Thoracic aorta (tissue), 2 donors: ENCODE measurements at regions not wholly inside any gene's neighbourhood (a gene's known extent, or its start where the extent isn't known, plus 50 kb on each side); places are given as distances from the start of the nearest gene placed in this dataset.

ENCODE experiments used
- ATAC-seq: fragments of 150-250 bp; one replicate; pipeline ENCODE4 v1.8.0; 2017; ENCODE audit warnings: low read depth; ENCODE audit not compliant: insufficient number of reproducible peaks, low FRiP score
- DNase-seq: peaks from one replicate; pipeline ENCODE4 v3.0.0-alpha.2; 2020; ENCODE audit warnings: low spot score
- H3K27ac ChIP-seq, 2 donors: fragments of 200-600 bp; sonication (generic); 1 replicate in 1 of 2; 2 replicates in 1 of 2; pipeline ENCODE4 v1.5.1; 2016; ENCODE audit warnings: mild to moderate bottlenecking in 2 of 2, moderate library complexity in 2 of 2
- H3K27me3 ChIP-seq: fragments of 200-600 bp; sonication (generic); replicated peaks from 2 replicates; pipeline ENCODE4 v1.6.0; 2016; ENCODE audit warnings: mild to moderate bottlenecking; ENCODE audit not compliant: insufficient read depth
- H3K36me3 ChIP-seq: fragments of 200-600 bp; sonication (generic); one replicate; pipeline ENCODE4 v1.5.1; 2016
- H3K4me1 ChIP-seq, 2 donors: fragments of 200-600 bp; sonication (generic); 1 replicate in 1 of 2; 2 replicates in 1 of 2; pipeline versions ENCODE4 v1.5.1 to v1.6.0; 2016; ENCODE audit warnings: low read depth in 2 of 2, mild to moderate bottlenecking in 1 of 2; ENCODE audit not compliant: control insufficient read depth in 1 of 2
- H3K4me3 ChIP-seq: fragments of 200-600 bp; sonication (generic); 2 replicates; pipeline ENCODE4 v1.5.1; 2016; ENCODE audit warnings: mild to moderate bottlenecking
- H3K9me3 ChIP-seq: fragments of 200-600 bp; sonication (generic); 2 replicates; pipeline ENCODE4 v1.5.1; 2016
- TF ChIP-seq, protein P1 (sequence below): fragments of 200-600 bp; sonication (generic); IDR thresholded peaks from one replicate; pipeline ENCODE4 v1.5.1; 2019; ENCODE audit warnings: antibody characterized with exemption

DNA sequence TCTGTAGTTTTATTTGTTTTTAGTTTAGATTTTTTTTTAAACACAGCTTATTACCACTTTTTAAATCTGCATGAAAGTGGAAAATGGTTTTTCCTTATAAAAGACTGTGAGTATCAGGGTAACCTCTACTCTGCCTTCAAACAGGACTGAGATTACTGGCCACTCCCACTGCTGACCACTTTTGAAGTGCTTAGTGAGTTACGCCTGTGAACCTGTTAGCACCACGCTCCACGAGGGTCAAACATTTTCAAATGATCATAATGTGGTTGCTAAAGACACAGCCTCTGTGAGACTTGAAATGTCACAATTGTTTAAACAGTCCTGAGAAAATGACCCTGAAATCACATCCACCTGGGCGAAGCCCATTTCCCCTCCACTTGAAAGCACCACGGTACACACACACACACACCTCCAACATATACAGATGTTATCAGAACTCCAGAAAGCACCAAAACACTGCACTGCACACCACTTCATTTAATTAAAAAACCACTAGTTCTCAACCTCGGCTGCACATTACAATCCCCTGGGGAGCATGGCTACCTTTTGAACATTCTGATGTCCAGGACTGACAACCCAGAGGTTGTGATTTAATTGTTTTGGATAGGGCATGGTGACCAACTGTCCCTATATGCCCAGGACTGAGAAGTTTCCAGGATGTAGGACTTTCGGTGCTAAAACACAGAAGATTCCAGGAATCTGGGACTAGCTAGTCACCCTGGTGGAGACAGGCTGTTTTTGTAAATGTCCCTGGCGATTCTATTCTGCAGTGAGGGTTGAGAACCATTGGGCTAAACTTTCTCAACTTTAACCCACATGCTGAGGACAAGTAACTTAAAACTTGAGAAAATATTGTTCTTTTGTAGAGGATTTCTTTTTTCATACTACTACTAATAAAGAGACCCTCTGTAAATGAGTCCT is 176.4 kb upstream of the MYLIP start:
- DNase-seq (no peak), ATAC-seq (no peak)
- Histone ChIP-seq H3K27ac (no peak overlapping the region), H3K4me1 (peaks cover 0 to 16% of the 10 kb centered on the region in 2 donors), H3K36me3 (no peaks in the 10 kb centered on the region), H3K4me3 (no peak overlapping the region), H3K9me3 (no peaks in the 10 kb centered on the region), H3K27me3 (no peaks in the 10 kb centered on the region)
- TF ChIP-seq, protein P1, sequence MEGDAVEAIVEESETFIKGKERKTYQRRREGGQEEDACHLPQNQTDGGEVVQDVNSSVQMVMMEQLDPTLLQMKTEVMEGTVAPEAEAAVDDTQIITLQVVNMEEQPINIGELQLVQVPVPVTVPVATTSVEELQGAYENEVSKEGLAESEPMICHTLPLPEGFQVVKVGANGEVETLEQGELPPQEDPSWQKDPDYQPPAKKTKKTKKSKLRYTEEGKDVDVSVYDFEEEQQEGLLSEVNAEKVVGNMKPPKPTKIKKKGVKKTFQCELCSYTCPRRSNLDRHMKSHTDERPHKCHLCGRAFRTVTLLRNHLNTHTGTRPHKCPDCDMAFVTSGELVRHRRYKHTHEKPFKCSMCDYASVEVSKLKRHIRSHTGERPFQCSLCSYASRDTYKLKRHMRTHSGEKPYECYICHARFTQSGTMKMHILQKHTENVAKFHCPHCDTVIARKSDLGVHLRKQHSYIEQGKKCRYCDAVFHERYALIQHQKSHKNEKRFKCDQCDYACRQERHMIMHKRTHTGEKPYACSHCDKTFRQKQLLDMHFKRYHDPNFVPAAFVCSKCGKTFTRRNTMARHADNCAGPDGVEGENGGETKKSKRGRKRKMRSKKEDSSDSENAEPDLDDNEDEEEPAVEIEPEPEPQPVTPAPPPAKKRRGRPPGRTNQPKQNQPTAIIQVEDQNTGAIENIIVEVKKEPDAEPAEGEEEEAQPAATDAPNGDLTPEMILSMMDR, result no peak

DNA sequence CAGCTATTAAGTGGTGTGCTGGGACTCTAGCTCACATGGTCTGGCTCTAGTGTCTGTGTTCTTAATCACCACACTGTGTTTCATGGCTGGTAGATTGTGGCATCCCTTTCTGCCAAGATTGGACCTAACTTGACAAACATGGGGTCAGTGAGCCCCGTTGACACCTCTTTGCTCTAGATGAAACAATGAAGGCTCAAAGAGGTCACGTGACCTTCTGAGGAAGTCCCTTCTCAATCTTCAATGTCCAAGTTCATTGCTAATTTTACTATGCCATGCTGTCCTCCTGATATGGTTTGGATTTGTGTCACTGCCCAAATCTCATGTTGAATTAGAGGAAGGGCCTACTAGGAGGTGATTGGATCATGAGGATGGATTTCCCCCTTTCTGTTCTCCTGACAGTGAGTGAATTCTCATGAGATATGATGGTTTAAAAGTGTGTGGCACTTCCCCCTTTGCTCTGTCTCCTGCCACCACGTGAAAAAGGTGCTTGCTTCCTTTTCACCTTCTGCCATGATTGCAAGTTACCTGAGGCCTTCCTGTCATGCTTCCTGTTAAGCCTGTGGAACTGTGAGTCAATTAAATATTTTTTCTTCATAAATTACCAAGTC is 177.8 kb upstream of the MYLIP start:
- TF ChIP-seq, protein P1, result no peak
- H3K4me3 ChIP-seq, result no peak overlapping the region
- H3K27ac ChIP-seq, result no peak overlapping the region
- H3K36me3 ChIP-seq, result no peaks in the 10 kb centered on the region
- no peak for ATAC-seq
- no peaks in the 10 kb centered on the region for H3K27me3 ChIP-seq
- H3K9me3 ChIP-seq, result no peaks in the 10 kb centered on the region
- H3K4me1 ChIP-seq, result peaks cover 0 to 16% of the 10 kb centered on the region in 2 donors
- DNase-seq, result no peak

DNA sequence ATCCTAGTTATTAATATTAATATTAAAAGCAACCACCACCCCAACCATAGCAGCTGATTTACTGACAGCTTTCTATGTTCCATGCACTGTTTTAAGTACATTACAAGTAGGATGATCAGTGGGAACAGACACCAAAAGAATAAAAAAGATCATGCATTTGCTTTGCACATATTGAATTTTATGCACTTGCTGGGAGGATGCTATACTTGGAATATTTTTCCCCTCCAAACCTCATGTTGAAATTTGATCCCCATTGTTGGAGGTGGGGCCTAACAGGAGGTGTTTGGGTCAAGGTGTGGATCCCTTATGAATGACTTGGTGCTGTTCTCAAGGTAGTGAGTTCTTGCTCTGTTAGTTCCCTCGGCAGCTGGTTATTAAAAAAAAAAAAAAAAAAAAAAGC is 178.9 kb upstream of the MYLIP start:
- no peaks in the 10 kb centered on the region for H3K36me3 ChIP-seq
- no peaks in the 10 kb centered on the region for H3K27me3 ChIP-seq
- DNase-seq (no peak), ATAC-seq (no peak)
- peaks cover 0 to 16% of the 10 kb centered on the region in 2 donors for H3K4me1 ChIP-seq
- no peak overlapping the region for H3K27ac ChIP-seq
- TF ChIP-seq, protein P1, result no peak
- no peak overlapping the region for H3K4me3 ChIP-seq
- H3K9me3 ChIP-seq, result no peaks in the 10 kb centered on the region

DNA sequence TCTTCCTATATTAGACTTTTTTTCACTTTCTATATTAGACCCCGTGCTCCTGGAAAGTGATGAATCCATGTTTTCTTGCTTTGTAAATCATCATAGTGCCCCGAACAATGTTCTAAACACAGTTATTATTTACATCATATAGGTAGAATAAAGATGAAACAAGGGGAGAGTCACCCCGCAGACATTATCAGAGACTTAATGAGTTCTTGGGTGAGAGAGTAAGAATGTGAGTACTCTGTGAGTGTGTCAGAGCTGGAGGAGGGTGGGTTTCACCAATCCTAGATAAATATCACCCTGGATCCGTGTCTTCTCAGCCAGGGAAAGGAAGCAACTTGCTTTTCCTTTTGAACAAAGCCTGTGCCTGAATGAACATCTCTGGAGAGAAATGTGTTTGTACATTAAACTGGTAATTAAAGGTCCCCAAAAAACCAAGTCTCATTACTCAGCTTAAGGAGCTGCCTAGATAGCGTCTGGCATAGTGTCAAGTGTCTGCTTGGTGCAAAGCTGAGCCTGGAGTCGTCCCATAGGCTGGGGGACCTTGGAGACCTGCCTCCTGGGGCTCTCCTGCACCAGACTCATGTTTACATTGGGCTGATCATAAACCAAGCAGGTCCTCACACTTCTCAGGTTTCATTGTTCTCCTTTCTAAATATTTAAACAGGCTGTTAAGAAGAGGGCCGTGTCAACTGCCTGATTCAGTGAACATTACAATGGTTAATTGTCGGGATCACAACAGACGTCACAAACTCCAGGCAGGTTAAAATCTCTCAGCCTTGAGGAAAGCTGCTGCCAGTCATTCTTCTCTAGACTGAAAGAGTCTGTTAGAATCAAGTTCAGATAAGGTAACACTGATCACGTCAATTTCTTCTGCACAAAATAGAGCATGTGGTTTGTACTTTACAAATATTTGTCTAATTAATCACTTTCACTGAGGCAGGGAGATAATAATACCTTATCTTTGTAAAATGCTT is 179.7 kb upstream of the MYLIP start:
- H3K27ac ChIP-seq, result no peak overlapping the region
- no peaks in the 10 kb centered on the region for H3K36me3 ChIP-seq
- no peak overlapping the region for H3K4me3 ChIP-seq
- ATAC-seq, result no peak
- no peak for DNase-seq
- H3K4me1 ChIP-seq, result peaks cover 0 to 16% of the 10 kb centered on the region in 2 donors
- no peaks in the 10 kb centered on the region for H3K27me3 ChIP-seq
- H3K9me3 ChIP-seq, result no peaks in the 10 kb centered on the region
- TF ChIP-seq, protein P1, result no peak
